ENCODE measurements at regions not wholly inside any gene's neighbourhood (a gene's known extent, or its start where the extent isn't known, plus 50 kb on each side); places are given as distances from the start of the nearest gene placed in this dataset.

GRCh38 chrX:63967551-63967950, 182.5 kb upstream of the ARHGEF9 start (continued):
- no peak for TF ChIP-seq ZNF281 (CRISPR knock-in tag; IDR thresholded peaks at IDR 0.05)
- no peak for TF ChIP-seq FOXJ3 (CRISPR knock-in tag; IDR thresholded peaks at IDR 0.05; ENCODE audit: borderline replicate concordance)
- no peak for TF ChIP-seq E2F5 (CRISPR knock-in tag; IDR thresholded peaks at IDR 0.05)
- no peak for TF ChIP-seq NFATC4 (CRISPR knock-in tag; IDR thresholded peaks at IDR 0.05)
- no peak for TF ChIP-seq ESRRA (CRISPR knock-in tag; IDR thresholded peaks at IDR 0.05; ENCODE audit: borderline replicate concordance)
- TF ChIP-seq AFF4 (CRISPR knock-in tag; IDR thresholded peaks at IDR 0.05; ENCODE audit: borderline replicate concordance): no peak
- TF ChIP-seq, protein P1, sequence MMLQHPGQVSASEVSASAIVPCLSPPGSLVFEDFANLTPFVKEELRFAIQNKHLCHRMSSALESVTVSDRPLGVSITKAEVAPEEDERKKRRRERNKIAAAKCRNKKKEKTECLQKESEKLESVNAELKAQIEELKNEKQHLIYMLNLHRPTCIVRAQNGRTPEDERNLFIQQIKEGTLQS (CRISPR knock-in tag; conservative IDR thresholded peaks at IDR 0.05): no peak
- no peak for TF ChIP-seq TEAD4 (CRISPR knock-in tag; IDR thresholded peaks at IDR 0.05)

GRCh38 chrX:63963095-63963784, 178.2 kb upstream of the ARHGEF9 start:
- Mint-ChIP-seq H3K9me3 (peaks cover 3% of the 10 kb centered on the region), H3K36me3 (peaks cover 3% of the 10 kb centered on the region; the same call in 1 of the 2 replicates), H3K4me1 (peaks cover 31% of the 10 kb centered on the region), H3K4me3 (no peak overlapping the region), H3K27ac (no peak overlapping the region), H3K27me3 (ENCODE audit: low read depth) (no peaks in the 10 kb centered on the region)
- no peak for DNase-seq (ENCODE audit: low spot score)
- ATAC-seq: no peak
- ChIA-PET POLR2A (no interaction called here), CTCF (no interaction called here)
- TF ChIP-seq ATF1 (CRISPR knock-in tag; IDR thresholded peaks at IDR 0.05) (no peak), ZNF423 (CRISPR knock-in tag; IDR thresholded peaks at IDR 0.05) (no peak), JUN (CRISPR knock-in tag; IDR thresholded peaks at IDR 0.05) (no peak), NFYB (CRISPR knock-in tag; conservative IDR thresholded peaks at IDR 0.05; ENCODE audit: low read depth) (no peak), ZNF425 (CRISPR knock-in tag; conservative IDR thresholded peaks at IDR 0.05) (no peak), NFATC4 (CRISPR knock-in tag; IDR thresholded peaks at IDR 0.05) (no peak), CREM (CRISPR knock-in tag; IDR thresholded peaks at IDR 0.05) (no peak), TP53 (CRISPR knock-in tag; IDR thresholded peaks at IDR 0.05) (no peak), ZNF416 (CRISPR knock-in tag; IDR thresholded peaks at IDR 0.05) (no peak), GRHL2 (CRISPR knock-in tag; IDR thresholded peaks at IDR 0.05; ENCODE audit: insufficient replicate concordance, severe bottlenecking) (no peak), NFE2L1 (CRISPR knock-in tag; IDR thresholded peaks at IDR 0.05) (no peak), FOXJ3 (CRISPR knock-in tag; IDR thresholded peaks at IDR 0.05; ENCODE audit: borderline replicate concordance) (no peak), ETV6 (CRISPR knock-in tag; IDR thresholded peaks at IDR 0.05) (no peak)
- TF ChIP-seq, protein P2, sequence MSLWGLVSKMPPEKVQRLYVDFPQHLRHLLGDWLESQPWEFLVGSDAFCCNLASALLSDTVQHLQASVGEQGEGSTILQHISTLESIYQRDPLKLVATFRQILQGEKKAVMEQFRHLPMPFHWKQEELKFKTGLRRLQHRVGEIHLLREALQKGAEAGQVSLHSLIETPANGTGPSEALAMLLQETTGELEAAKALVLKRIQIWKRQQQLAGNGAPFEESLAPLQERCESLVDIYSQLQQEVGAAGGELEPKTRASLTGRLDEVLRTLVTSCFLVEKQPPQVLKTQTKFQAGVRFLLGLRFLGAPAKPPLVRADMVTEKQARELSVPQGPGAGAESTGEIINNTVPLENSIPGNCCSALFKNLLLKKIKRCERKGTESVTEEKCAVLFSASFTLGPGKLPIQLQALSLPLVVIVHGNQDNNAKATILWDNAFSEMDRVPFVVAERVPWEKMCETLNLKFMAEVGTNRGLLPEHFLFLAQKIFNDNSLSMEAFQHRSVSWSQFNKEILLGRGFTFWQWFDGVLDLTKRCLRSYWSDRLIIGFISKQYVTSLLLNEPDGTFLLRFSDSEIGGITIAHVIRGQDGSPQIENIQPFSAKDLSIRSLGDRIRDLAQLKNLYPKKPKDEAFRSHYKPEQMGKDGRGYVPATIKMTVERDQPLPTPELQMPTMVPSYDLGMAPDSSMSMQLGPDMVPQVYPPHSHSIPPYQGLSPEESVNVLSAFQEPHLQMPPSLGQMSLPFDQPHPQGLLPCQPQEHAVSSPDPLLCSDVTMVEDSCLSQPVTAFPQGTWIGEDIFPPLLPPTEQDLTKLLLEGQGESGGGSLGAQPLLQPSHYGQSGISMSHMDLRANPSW (CRISPR knock-in tag; conservative IDR thresholded peaks at IDR 0.05; ENCODE audit: low read depth): no peak
- TF ChIP-seq, protein P3, sequence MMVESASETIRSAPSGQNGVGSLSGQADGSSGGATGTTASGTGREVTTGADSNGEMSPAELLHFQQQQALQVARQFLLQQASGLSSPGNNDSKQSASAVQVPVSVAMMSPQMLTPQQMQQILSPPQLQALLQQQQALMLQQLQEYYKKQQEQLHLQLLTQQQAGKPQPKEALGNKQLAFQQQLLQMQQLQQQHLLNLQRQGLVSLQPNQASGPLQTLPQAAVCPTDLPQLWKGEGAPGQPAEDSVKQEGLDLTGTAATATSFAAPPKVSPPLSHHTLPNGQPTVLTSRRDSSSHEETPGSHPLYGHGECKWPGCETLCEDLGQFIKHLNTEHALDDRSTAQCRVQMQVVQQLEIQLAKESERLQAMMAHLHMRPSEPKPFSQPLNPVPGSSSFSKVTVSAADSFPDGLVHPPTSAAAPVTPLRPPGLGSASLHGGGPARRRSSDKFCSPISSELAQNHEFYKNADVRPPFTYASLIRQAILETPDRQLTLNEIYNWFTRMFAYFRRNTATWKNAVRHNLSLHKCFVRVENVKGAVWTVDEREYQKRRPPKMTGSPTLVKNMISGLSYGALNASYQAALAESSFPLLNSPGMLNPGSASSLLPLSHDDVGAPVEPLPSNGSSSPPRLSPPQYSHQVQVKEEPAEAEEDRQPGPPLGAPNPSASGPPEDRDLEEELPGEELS (CRISPR knock-in tag; IDR thresholded peaks at IDR 0.05): no peak

Data from WTC11 (cell line).